SU-DHL-6 (cell line): ENCODE measurements at regions not wholly inside any gene's neighbourhood (a gene's known extent, or its start where the extent isn't known, plus 50 kb on each side); places are given as distances from the start of the nearest gene placed in this dataset.

ENCODE experiments used
- H2AFZ ChIP-seq: fragments of 200-600 bp; sonication (generic); 2 replicates; pipeline ENCODE4 v1.6.1; 2014; ENCODE audit warnings: low read depth, mild to moderate bottlenecking, moderate library complexity, mixed read lengths, antibody characterized with exemption, low read length; ENCODE audit not compliant: severe bottlenecking
- H3F3A ChIP-seq: fragments of 200-600 bp; shearing (Covaris generic); 2 replicates; pipeline ENCODE4 v1.6.0; 2016; ENCODE audit warnings: antibody characterized with exemption, mild to moderate bottlenecking; ENCODE audit not compliant: insufficient read depth
- H3K27ac ChIP-seq: fragments of 200-600 bp; sonication (generic); 2 replicates; pipeline ENCODE4 v1.5.1; 2016; ENCODE audit warnings: low read depth, mild to moderate bottlenecking, low read length, moderate library complexity, mixed read lengths
- H3K27me3 ChIP-seq: fragments of 200-600 bp; sonication (generic), shearing (Covaris generic); 2 replicates; pipeline ENCODE4 v1.6.0; 2014; ENCODE audit warnings: mild to moderate bottlenecking, low read length
- H3K36me3 ChIP-seq: fragments of 200-600 bp; sonication (generic); 2 replicates; pipeline ENCODE4 v1.6.1; 2014; ENCODE audit warnings: mild to moderate bottlenecking, low read length, mixed read lengths
- H3K4me2 ChIP-seq: fragments of 300-600, 200-600 bp; shearing (Covaris generic), sonication (generic); 2 replicates; pipeline ENCODE4 v1.6.0; 2014; ENCODE audit warnings: low read length, low read depth, mild to moderate bottlenecking; ENCODE audit not compliant: poor library complexity, severe bottlenecking
- H3K4me3 ChIP-seq: fragments of 200-600 bp; sonication (generic); 2 replicates; pipeline ENCODE4 v1.5.1; 2014; ENCODE audit warnings: antibody characterized with exemption, low read length, mild to moderate bottlenecking, mixed read lengths; ENCODE audit not compliant: insufficient read depth, poor library complexity, severe bottlenecking
- H3K79me2 ChIP-seq: fragments of 200-600 bp; sonication (generic); 2 replicates; pipeline ENCODE4 v1.6.1; 2014; ENCODE audit warnings: mild to moderate bottlenecking, low read length, moderate library complexity; ENCODE audit not compliant: insufficient read depth
- H3K9ac ChIP-seq: fragments of 200-600 bp; sonication (generic); 2 replicates; pipeline ENCODE4 v1.7.0; 2014; ENCODE audit warnings: mild to moderate bottlenecking, low read length
- H3K9me2 ChIP-seq: fragments of 200-600 bp; sonication (generic); replicated peaks from 2 replicates; pipeline ENCODE4 v1.6.1; 2014; ENCODE audit warnings: low read length; ENCODE audit not compliant: insufficient read depth
- H3K9me3 ChIP-seq: fragments of 200-600 bp; sonication (generic); 2 replicates; pipeline ENCODE4 v1.6.1; 2014; ENCODE audit warnings: low read length, mixed read lengths; ENCODE audit not compliant: insufficient read depth
- H4K20me1 ChIP-seq: fragments of 200-600 bp; sonication (generic); 2 replicates; pipeline ENCODE4 v1.6.1; 2014; ENCODE audit warnings: low read depth, mild to moderate bottlenecking, antibody characterized with exemption, low read length, moderate library complexity, mixed read lengths
- EZH2phosphoT487 ChIP-seq: fragments of 200-600 bp; sonication (generic), shearing (Covaris generic); conservative IDR thresholded peaks from 2 replicates; pipeline ENCODE4 v1.6.1; 2018; ENCODE audit warnings: mild to moderate bottlenecking, antibody characterized with exemption, low read length, moderate library complexity, mixed read lengths
- TF ChIP-seq, protein P1 (sequence below): fragments of 200-600 bp; sonication (generic); IDR thresholded peaks from one replicate; pipeline ENCODE4 v1.5.1; 2017; ENCODE audit warnings: antibody characterized with exemption, mild to moderate bottlenecking, low read length, moderate library complexity; ENCODE audit not compliant: insufficient read depth, poor library complexity, severe bottlenecking

- H3K9me3 ChIP-seq: 0 out of 2 replicates have a peak, but pooled peaks cover 6% of the 10 kb centered on the region
- no peak for TF ChIP-seq EZH2phosphoT487
- TF ChIP-seq, protein P1, sequence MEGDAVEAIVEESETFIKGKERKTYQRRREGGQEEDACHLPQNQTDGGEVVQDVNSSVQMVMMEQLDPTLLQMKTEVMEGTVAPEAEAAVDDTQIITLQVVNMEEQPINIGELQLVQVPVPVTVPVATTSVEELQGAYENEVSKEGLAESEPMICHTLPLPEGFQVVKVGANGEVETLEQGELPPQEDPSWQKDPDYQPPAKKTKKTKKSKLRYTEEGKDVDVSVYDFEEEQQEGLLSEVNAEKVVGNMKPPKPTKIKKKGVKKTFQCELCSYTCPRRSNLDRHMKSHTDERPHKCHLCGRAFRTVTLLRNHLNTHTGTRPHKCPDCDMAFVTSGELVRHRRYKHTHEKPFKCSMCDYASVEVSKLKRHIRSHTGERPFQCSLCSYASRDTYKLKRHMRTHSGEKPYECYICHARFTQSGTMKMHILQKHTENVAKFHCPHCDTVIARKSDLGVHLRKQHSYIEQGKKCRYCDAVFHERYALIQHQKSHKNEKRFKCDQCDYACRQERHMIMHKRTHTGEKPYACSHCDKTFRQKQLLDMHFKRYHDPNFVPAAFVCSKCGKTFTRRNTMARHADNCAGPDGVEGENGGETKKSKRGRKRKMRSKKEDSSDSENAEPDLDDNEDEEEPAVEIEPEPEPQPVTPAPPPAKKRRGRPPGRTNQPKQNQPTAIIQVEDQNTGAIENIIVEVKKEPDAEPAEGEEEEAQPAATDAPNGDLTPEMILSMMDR: no peak
- no peak overlapping the region for H3K27ac ChIP-seq
- no peak overlapping the region for H3K4me2 ChIP-seq
- no peaks in the 10 kb centered on the region for H3K36me3 ChIP-seq
- H3K27me3 ChIP-seq: no peaks in the 10 kb centered on the region
- H3K79me2 ChIP-seq: no peaks in the 10 kb centered on the region
- H3K9ac ChIP-seq: no peak overlapping the region
- H3K4me3 ChIP-seq: no peak overlapping the region
- H3F3A ChIP-seq: no peaks in the 10 kb centered on the region
- no peak overlapping the region for H2AFZ ChIP-seq
- H3K9me2 ChIP-seq: no peaks in the 10 kb centered on the region
- no peaks in the 10 kb centered on the region for H4K20me1 ChIP-seq
These were observed 110.1 kb downstream of the GALR1 start for GRCh38 chr18:77359561-77360314.

DNA sequence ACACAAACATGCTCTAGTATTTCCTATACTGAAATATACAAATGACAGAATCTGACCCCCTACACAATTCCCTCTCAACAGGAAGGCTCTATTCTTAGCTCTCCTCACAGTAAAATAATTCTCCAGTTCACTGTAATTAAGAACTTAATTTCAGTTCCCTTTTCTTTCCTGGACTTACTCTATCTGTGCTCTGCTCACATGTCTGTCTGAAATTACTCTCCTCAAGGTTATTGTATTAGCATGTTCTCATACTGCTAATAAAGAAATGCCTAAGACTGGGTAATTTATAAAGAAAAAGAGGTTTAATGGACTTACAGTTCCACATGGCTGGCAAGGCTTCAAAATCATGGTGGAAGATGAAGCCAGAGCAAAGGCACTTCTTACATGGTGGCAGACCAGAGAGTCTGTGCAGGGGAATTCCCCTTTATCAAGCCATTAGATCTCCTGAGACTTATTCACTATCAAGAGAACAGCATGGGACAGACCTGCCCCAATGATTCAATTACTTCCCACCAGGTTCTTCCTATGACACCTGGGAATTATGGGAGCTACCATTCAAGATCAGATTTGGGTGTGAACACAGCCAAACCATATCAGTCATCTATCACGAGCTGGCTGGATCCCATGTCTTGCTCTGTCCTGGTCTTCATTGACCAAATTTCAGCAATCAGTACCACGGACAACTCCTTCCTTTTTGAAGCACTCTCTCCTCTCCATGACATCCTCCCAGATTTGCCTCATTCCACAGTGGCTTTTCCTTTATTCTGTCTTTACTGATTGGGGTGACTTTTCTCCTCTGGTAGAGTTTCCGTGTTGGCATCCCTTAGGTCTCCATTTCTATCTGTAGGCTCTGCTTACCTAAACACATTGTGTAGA is 110.9 kb downstream of the GALR1 start:
- TF ChIP-seq EZH2phosphoT487: no peak
- TF ChIP-seq, protein P1: no peak
- Histone ChIP-seq H3K9ac (no peak overlapping the region), H3K36me3 (no peaks in the 10 kb centered on the region), H3K4me2 (no peak overlapping the region), H3F3A (no peaks in the 10 kb centered on the region), H4K20me1 (no peaks in the 10 kb centered on the region), H3K79me2 (no peaks in the 10 kb centered on the region), H3K27me3 (no peaks in the 10 kb centered on the region), H3K4me3 (no peak overlapping the region), H3K9me2 (no peaks in the 10 kb centered on the region), H3K9me3 (0 out of 2 replicates have a peak, but pooled peaks cover 6% of the 10 kb centered on the region), H2AFZ (no peak overlapping the region), H3K27ac (no peak overlapping the region)

DNA sequence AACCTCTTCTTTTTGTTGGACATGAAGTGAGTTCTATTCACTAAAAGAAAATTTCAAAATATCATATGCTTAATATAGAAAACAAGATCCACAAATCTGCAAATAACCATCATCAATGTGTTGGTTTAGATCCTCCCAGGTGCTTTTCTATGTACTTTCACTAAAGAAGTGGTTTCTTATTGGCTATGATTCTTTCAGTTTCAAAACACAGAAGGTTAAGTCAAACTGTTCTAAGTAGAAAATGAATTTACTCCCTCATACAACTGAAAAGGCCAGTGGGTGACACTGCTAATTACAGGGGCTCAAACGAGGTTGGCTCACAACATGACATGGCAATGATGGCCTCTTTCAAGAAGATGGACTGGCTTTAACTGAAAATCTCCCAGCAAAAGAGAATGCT is 111.7 kb downstream of the GALR1 start:
- no peak overlapping the region for H3K4me2 ChIP-seq
- no peaks in the 10 kb centered on the region for H4K20me1 ChIP-seq
- H3K9me3 ChIP-seq: 0 out of 2 replicates have a peak, but pooled peaks cover 6% of the 10 kb centered on the region
- H3K79me2 ChIP-seq: no peaks in the 10 kb centered on the region
- no peaks in the 10 kb centered on the region for H3K9me2 ChIP-seq
- H3F3A ChIP-seq: no peaks in the 10 kb centered on the region
- H3K27ac ChIP-seq: no peak overlapping the region
- TF ChIP-seq EZH2phosphoT487: no peak
- TF ChIP-seq, protein P1: no peak
- H2AFZ ChIP-seq: no peak overlapping the region
- H3K9ac ChIP-seq: no peak overlapping the region
- H3K27me3 ChIP-seq: no peaks in the 10 kb centered on the region
- no peaks in the 10 kb centered on the region for H3K36me3 ChIP-seq
- no peak overlapping the region for H3K4me3 ChIP-seq
